ENCODE measurements at regions not wholly inside any gene's neighbourhood (a gene's known extent, or its start where the extent isn't known, plus 50 kb on each side); places are given as distances from the start of the nearest gene placed in this dataset.

- TF ChIP-seq BHLHE40 (IDR thresholded peaks at IDR 0.05; ENCODE audit: low read length) (no peak), REST (IDR thresholded peaks at IDR 0.05; ENCODE audit: borderline replicate concordance) (no peak), REST (CRISPR knock-in tag; IDR thresholded peaks at IDR 0.05; ENCODE audit: low read depth) (no peak), POLR2AphosphoS5 (IDR thresholded peaks at IDR 0.05; ENCODE audit: control insufficient read depth, insufficient read depth, low read depth, low read length) (no peak), HMG20B (CRISPR knock-in tag; IDR thresholded peaks at IDR 0.05) (no peak), ZBTB8A (IDR thresholded peaks at IDR 0.05; ENCODE audit: partially characterized antibody) (no peak), YY1 (IDR thresholded peaks at IDR 0.05; ENCODE audit: borderline replicate concordance in 1 of 3, control insufficient read depth in 1 of 3, extremely low read depth in 1 of 3, insufficient read depth in 3 of 3, insufficient read length in 1 of 3, insufficient replicate concordance in 2 of 3, low read depth in 1 of 3, low read length in 2 of 3) (no peak), PATZ1 (CRISPR knock-in tag; IDR thresholded peaks at IDR 0.05; ENCODE audit: borderline replicate concordance) (no peak), TAF1 (IDR thresholded peaks at IDR 0.05; ENCODE audit: control insufficient read depth, extremely low read depth, insufficient read depth, low read length, severe bottlenecking) (no peak), MEIS2 (IDR thresholded peaks at IDR 0.05; ENCODE audit: partially characterized antibody) (no peak), ZBTB26 (CRISPR knock-in tag; IDR thresholded peaks at IDR 0.05) (no peak)
Measured at GRCh38 chr15:98597666-98598065, 50.7 kb upstream of the IGF1R start.
